ENCODE measurements at regions not wholly inside any gene's neighbourhood (a gene's known extent, or its start where the extent isn't known, plus 50 kb on each side); places are given as distances from the start of the nearest gene placed in this dataset.

GRCh38 chr6:144637541-144637940 lies 352.4 kb downstream of the UTRN start:
- no peak for TF ChIP-seq CTCF (IDR thresholded peaks at IDR 0.05)
- Histone ChIP-seq H3K36me3 (no peaks in the 10 kb centered on the region), H3K27ac (no peak overlapping the region), H3K4me3 (no peak overlapping the region), H3K27me3 (ENCODE audit: low read depth) (no peaks in the 10 kb centered on the region), H3K4me1 (no peaks in the 10 kb centered on the region), H3K9me3 (no peaks in the 10 kb centered on the region)
- intact Hi-C loops (cut with DNase I), result no loop called here
- ATAC-seq (peak in 1 of 2 donors; percentile 48), DNase-seq (no peak)

- intact Hi-C loops (cut with DNase I), result no loop called here
- Histone ChIP-seq H3K27ac (no peak overlapping the region), H3K9me3 (no peaks in the 10 kb centered on the region), H3K4me3 (no peak overlapping the region), H3K36me3 (no peaks in the 10 kb centered on the region), H3K4me1 (no peaks in the 10 kb centered on the region), H3K27me3 (ENCODE audit: low read depth) (no peaks in the 10 kb centered on the region)
- no peak for DNase-seq
- no peak for ATAC-seq
- TF ChIP-seq CTCF (IDR thresholded peaks at IDR 0.05), result no peak
Observed at GRCh38 chr6:144639654-144640053, 354.5 kb downstream of the UTRN start.

GRCh38 chr6:144641286-144641685 lies 356.2 kb downstream of the UTRN start:
- DNase-seq (no peak), ATAC-seq (no peak)
- intact Hi-C loops (cut with DNase I), result no loop called here
- Histone ChIP-seq H3K4me1 (no peaks in the 10 kb centered on the region), H3K27me3 (ENCODE audit: low read depth) (no peaks in the 10 kb centered on the region), H3K27ac (no peak overlapping the region), H3K9me3 (no peaks in the 10 kb centered on the region), H3K4me3 (no peak overlapping the region), H3K36me3 (no peaks in the 10 kb centered on the region)
- no peak for TF ChIP-seq CTCF (IDR thresholded peaks at IDR 0.05)

GRCh38 chr6:144644776-144645175 lies 359.6 kb downstream of the UTRN start:
- no peak overlapping the region for H3K27ac ChIP-seq
- H3K9me3 ChIP-seq, result no peaks in the 10 kb centered on the region
- TF ChIP-seq CTCF (IDR thresholded peaks at IDR 0.05), result no peak
- ATAC-seq, result no peak
- H3K36me3 ChIP-seq, result no peaks in the 10 kb centered on the region
- H3K4me1 ChIP-seq, result no peaks in the 10 kb centered on the region
- DNase-seq, result no peak
- H3K4me3 ChIP-seq, result no peak overlapping the region
- H3K27me3 ChIP-seq (ENCODE audit: low read depth), result no peaks in the 10 kb centered on the region
- intact Hi-C loops (cut with DNase I), result no loop called here

GRCh38 chr6:144646093-144647056 lies 361.2 kb downstream of the UTRN start:
- no peak for TF ChIP-seq CTCF (IDR thresholded peaks at IDR 0.05)
- no peaks in the 10 kb centered on the region for H3K9me3 ChIP-seq
- H3K27ac ChIP-seq, result no peak overlapping the region
- ATAC-seq (no peak), DNase-seq (no peak)
- H3K36me3 ChIP-seq, result no peaks in the 10 kb centered on the region
- no peak overlapping the region for H3K4me3 ChIP-seq
- H3K27me3 ChIP-seq (ENCODE audit: low read depth), result no peaks in the 10 kb centered on the region
- intact Hi-C loops (cut with DNase I), result no loop called here
- no peaks in the 10 kb centered on the region for H3K4me1 ChIP-seq
